AG04450 (cell line): ENCODE measurements at regions not wholly inside any gene's neighbourhood (a gene's known extent, or its start where the extent isn't known, plus 50 kb on each side); places are given as distances from the start of the nearest gene placed in this dataset.
A peak's percentile ranks its signal among the peaks of the same experiment; 100 is the strongest.
"Not testable (repeated sequence)": the region's sequence is repeated elsewhere in the genome, so short reads cannot be mapped to it uniquely, and the experiment has no call there.

Experiments
- CTCF ChIA-PET: fragments of 300-600, 350-600 bp; formaldehyde crosslinking; extraction: SDS; loops from one replicate; lab custom pipeline; 2022; ENCODE audit warnings: antibody characterized with exemption, inconsistent platforms; lab: Charles Lee
- POLR2A ChIA-PET: fragments of 350-600 bp; formaldehyde crosslinking; extraction: SDS; loops from one replicate; lab custom pipeline; 2021; ENCODE audit warnings: antibody characterized with exemption, inconsistent platforms; lab: Yijun Ruan, JAX
- DNase-seq: peaks from one replicate; pipeline ENCODE4 v3.0.0-alpha.2; 2011; ENCODE audit warnings: low read depth, low spot score
- H3K27ac ChIP-seq: one replicate; pipeline ENCODE4 v1.5.1; 2012; ENCODE audit warnings: low read depth, low read length, control low read depth
- H3K27me3 ChIP-seq: one replicate; pipeline ENCODE4 v1.6.0; 2012; ENCODE audit warnings: low read length; ENCODE audit not compliant: control insufficient read depth, insufficient read depth
- H3K4me3 ChIP-seq: 2 replicates; pipeline ENCODE4 v1.5.1; 2011; ENCODE audit warnings: mild to moderate bottlenecking, low read depth, low read length, control low read depth
- H3K9me3 ChIP-seq: 2 replicates; pipeline ENCODE4 v1.5.1; 2012; ENCODE audit warnings: low read length; ENCODE audit not compliant: control insufficient read depth, insufficient read depth
- CTCF ChIP-seq: IDR thresholded peaks from 2 replicates; pipeline ENCODE4 v1.5.1; 2011; ENCODE audit warnings: low read depth, low read length, control low read depth, inconsistent platforms

- POLR2A ChIA-PET = no interaction called here
- Histone ChIP-seq H3K27me3 (no peaks in the 10 kb centered on the region), H3K9me3 (no peaks in the 10 kb centered on the region), H3K27ac (no peak overlapping the region), H3K4me3 (no peak overlapping the region)
- no peak for DNase-seq
- peak; percentile 60 for TF ChIP-seq CTCF
- CTCF ChIA-PET = interaction anchor here (0.8 to 3.5 kb wide), 3 partner anchors 8 to 241 kb away, joined by 3 to 13 read pairs (median 4); no protein-coding TSS in a partner anchor
Observed at GRCh38 chr2:163132850-163133249, 294.3 kb upstream of the KCNH7 start.

GRCh38 chr2:163132207-163132606 lies 293.6 kb upstream of the KCNH7 start:
- DNase-seq, POLR2A ChIA-PET, H3K9me3 ChIP-seq, H3K4me3 ChIP-seq, H3K27me3 ChIP-seq, H3K27ac ChIP-seq: not testable (repeated sequence)
- CTCF ChIA-PET = interaction anchor here (0.8 to 3.5 kb wide), 3 partner anchors 9 to 241 kb away, joined by 3 to 13 read pairs (median 4); no protein-coding TSS in a partner anchor

- ChIA-PET POLR2A (no interaction called here), CTCF (no interaction called here)
- H3K4me3 ChIP-seq = no peak overlapping the region
- TF ChIP-seq CTCF = no peak
- H3K27me3 ChIP-seq = no peaks in the 10 kb centered on the region
- no peaks in the 10 kb centered on the region for H3K9me3 ChIP-seq
- no peak for DNase-seq
- no peak overlapping the region for H3K27ac ChIP-seq
Observed at GRCh38 chr2:163123526-163123925, 285.0 kb upstream of the KCNH7 start.

GRCh38 chr2:163122257-163122656 lies 283.7 kb upstream of the KCNH7 start:
- ChIA-PET POLR2A (no interaction called here), CTCF (no interaction called here)
- Histone ChIP-seq H3K9me3 (no peaks in the 10 kb centered on the region), H3K27me3 (no peaks in the 10 kb centered on the region), H3K27ac (no peak overlapping the region), H3K4me3 (no peak overlapping the region)
- DNase-seq = no peak
- TF ChIP-seq CTCF = no peak

- Histone ChIP-seq H3K4me3 (no peak overlapping the region), H3K27ac (no peak overlapping the region), H3K27me3 (no peaks in the 10 kb centered on the region), H3K9me3 (no peaks in the 10 kb centered on the region)
- DNase-seq = no peak
- ChIA-PET CTCF (no interaction called here), POLR2A (no interaction called here)
- no peak for TF ChIP-seq CTCF
Observed at GRCh38 chr2:163121483-163121882, 282.9 kb upstream of the KCNH7 start.

GRCh38 chr2:163119966-163120365 lies 281.4 kb upstream of the KCNH7 start:
- CTCF ChIA-PET = no interaction called here
- POLR2A ChIA-PET = no interaction called here
- H3K9me3 ChIP-seq = no peaks in the 10 kb centered on the region
- H3K27ac ChIP-seq = no peak overlapping the region
- no peak for TF ChIP-seq CTCF
- DNase-seq = no peak
- H3K4me3 ChIP-seq = no peak overlapping the region
- H3K27me3 ChIP-seq = no peaks in the 10 kb centered on the region
